GM18861 (cell line): ENCODE measurements at regions not wholly inside any gene's neighbourhood (a gene's known extent, or its start where the extent isn't known, plus 50 kb on each side); places are given as distances from the start of the nearest gene placed in this dataset.
"Not testable (repeated sequence)": the region's sequence is repeated elsewhere in the genome, so short reads cannot be mapped to it uniquely, and the experiment has no call there.

Experiments used
- ATAC-seq: cut with Tn5 transposase; IDR thresholded peaks from one replicate; pipeline ENCODE4 v1.9.1; 2021; ENCODE audit not compliant: unreplicated experiment

- no peak for ATAC-seq
These were observed 74.5 kb upstream of the TIAM2 start for GRCh38 chr6:154920495-154921200.

- no peak for ATAC-seq
These were observed 73.6 kb upstream of the TIAM2 start for GRCh38 chr6:154921482-154921881.

GRCh38 chr6:154923199-154923869, 71.8 kb upstream of the TIAM2 start:
- ATAC-seq, result no peak

- ATAC-seq, result no peak
These were observed 70.0 kb upstream of the TIAM2 start for GRCh38 chr6:154925130-154925529.

GRCh38 chr6:154926366-154926765, 68.7 kb upstream of the TIAM2 start:
- no peak for ATAC-seq

- ATAC-seq, result peak; percentile 56
These were observed 66.7 kb upstream of the TIAM2 start for GRCh38 chr6:154928325-154928922.

- no peak for ATAC-seq
These were observed 64.7 kb upstream of the TIAM2 start for GRCh38 chr6:154930451-154930851.

GRCh38 chr6:154931711-154932424, 63.2 kb upstream of the TIAM2 start:
- ATAC-seq, result no peak

- ATAC-seq, result no peak
These were observed 62.5 kb upstream of the TIAM2 start for GRCh38 chr6:154932515-154933027.

- ATAC-seq, result no peak
These were observed 61.8 kb upstream of the TIAM2 start for GRCh38 chr6:154933181-154933827.

GRCh38 chr6:154937306-154938220, 57.6 kb upstream of the TIAM2 start:
- ATAC-seq, result no peak

- no peak for ATAC-seq
These were observed 56.9 kb upstream of the TIAM2 start for GRCh38 chr6:154938221-154938580.

GRCh38 chr6:154938727-154939285, 56.3 kb upstream of the TIAM2 start:
- not testable (repeated sequence) for ATAC-seq

- ATAC-seq, result no peak
These were observed 52.3 kb upstream of the TIAM2 start for GRCh38 chr6:154942770-154943169.

- ATAC-seq, result no peak
These were observed 49.7 kb upstream of the TIAM2 start for GRCh38 chr6:154945271-154945890.
